Trophoblast cell (in vitro differentiated cells and primary cell): ENCODE measurements at regions not wholly inside any gene's neighbourhood (a gene's known extent, or its start where the extent isn't known, plus 50 kb on each side); places are given as distances from the start of the nearest gene placed in this dataset.

Source experiments
- DNase-seq, 2 donors: peaks; one replicate each; pipeline ENCODE4 v3.0.0-alpha.2; 2016
- H2AFZ ChIP-seq: 2 replicates; pipeline ENCODE4 v1.6.1; 2013; ENCODE audit warnings: low read length, moderate library complexity, mild to moderate bottlenecking; ENCODE audit not compliant: insufficient read depth, poor library complexity
- H2AK5ac ChIP-seq: 2 replicates; pipeline ENCODE4 v1.6.1; 2013; ENCODE audit warnings: mild to moderate bottlenecking, low read length
- H2BK120ac ChIP-seq: 2 replicates; pipeline ENCODE4 v1.6.1; 2013; ENCODE audit warnings: low read length, mild to moderate bottlenecking, moderate library complexity; ENCODE audit not compliant: insufficient read depth, poor library complexity
- H2BK12ac ChIP-seq: 2 replicates; pipeline ENCODE4 v1.6.1; 2013; ENCODE audit warnings: mild to moderate bottlenecking, low read length, moderate library complexity
- H2BK5ac ChIP-seq: 2 replicates; pipeline ENCODE4 v1.6.1; 2013; ENCODE audit warnings: low read length, low read depth, moderate library complexity, mild to moderate bottlenecking; ENCODE audit not compliant: poor library complexity
- H3K14ac ChIP-seq: 2 replicates; pipeline ENCODE4 v1.6.1; 2013; ENCODE audit warnings: mild to moderate bottlenecking, low read length
- H3K18ac ChIP-seq: 2 replicates; pipeline ENCODE4 v1.6.1; 2013; ENCODE audit warnings: mild to moderate bottlenecking, low read length
- H3K23ac ChIP-seq: 2 replicates; pipeline ENCODE4 v1.6.1; 2013; ENCODE audit warnings: low read length
- H3K27ac ChIP-seq: 2 replicates; pipeline ENCODE4 v1.5.1; 2013; ENCODE audit warnings: low read depth, mild to moderate bottlenecking, inconsistent platforms, low read length, moderate library complexity
- H3K27me3 ChIP-seq: 2 replicates; pipeline ENCODE4 v1.6.1; 2013; ENCODE audit warnings: inconsistent platforms, mild to moderate bottlenecking, low read length, moderate library complexity; ENCODE audit not compliant: insufficient read depth
- H3K36me3 ChIP-seq, 2 experiments: 1 replicate in 1 of 2; 2 replicates in 1 of 2; pipeline ENCODE4 v1.6.1; 2013; ENCODE audit warnings: low read length in 2 of 2, mild to moderate bottlenecking in 2 of 2, moderate library complexity in 1 of 2; ENCODE audit not compliant: insufficient read depth in 2 of 2, control insufficient read depth in 1 of 2
- H3K4ac ChIP-seq: 2 replicates; pipeline ENCODE4 v1.6.1; 2013; ENCODE audit warnings: low read depth, mild to moderate bottlenecking, low read length, moderate library complexity
- H3K4me1 ChIP-seq, 2 experiments: 1 replicate in 1 of 2; 2 replicates in 1 of 2; pipeline ENCODE4 v1.6.1; 2013; ENCODE audit warnings: low read length in 2 of 2, mild to moderate bottlenecking in 2 of 2, moderate library complexity in 1 of 2; ENCODE audit not compliant: insufficient read depth in 2 of 2, control insufficient read depth in 1 of 2
- H3K4me2 ChIP-seq: 2 replicates; pipeline ENCODE4 v1.6.1; 2013; ENCODE audit warnings: inconsistent platforms, mild to moderate bottlenecking, low read length, moderate library complexity
- H3K4me3 ChIP-seq: 2 replicates; pipeline ENCODE4 v1.5.1; 2013; ENCODE audit warnings: mild to moderate bottlenecking, low read depth, low read length, inconsistent platforms
- H3K79me1 ChIP-seq: one replicate; pipeline ENCODE4 v1.6.1; 2013; ENCODE audit warnings: low read length
- H3K79me2 ChIP-seq: 2 replicates; pipeline ENCODE4 v1.6.1; 2013; ENCODE audit warnings: low read length, mild to moderate bottlenecking; ENCODE audit not compliant: control insufficient read depth, insufficient read depth, poor library complexity
- H3K9ac ChIP-seq: 2 replicates; pipeline ENCODE4 v1.6.1; 2013; ENCODE audit warnings: mild to moderate bottlenecking, low read length
- H3K9me3 ChIP-seq: 2 replicates; pipeline ENCODE4 v1.6.1; 2013; ENCODE audit warnings: low read depth, mild to moderate bottlenecking, control low read depth, inconsistent platforms, low read length; ENCODE audit not compliant: insufficient read depth
- H4K12ac ChIP-seq: 2 replicates; pipeline ENCODE4 v1.6.1; 2013; ENCODE audit warnings: low read depth, mild to moderate bottlenecking, low read length, moderate library complexity
- H4K8ac ChIP-seq: 2 replicates; pipeline ENCODE4 v1.6.1; 2013; ENCODE audit warnings: low read depth, mild to moderate bottlenecking, low read length, moderate library complexity
- H4K91ac ChIP-seq: one replicate; pipeline ENCODE4 v1.6.1; 2013; ENCODE audit warnings: low read depth, mild to moderate bottlenecking, low read length, moderate library complexity
- WGBS: extraction: QIAGEN DNeasy Blood & Tissue Kit; methylation state at CpG from one replicate; pipeline ENCODE4 v1.1.7; 2013; ENCODE audit warnings: missing lambda C conversion rate; ENCODE audit not compliant: insufficient read length, insufficient coverage; ENCODE audit errors: extremely low coverage; 5-methylcytosine and 5-hydroxymethylcytosine counted together

DNA sequence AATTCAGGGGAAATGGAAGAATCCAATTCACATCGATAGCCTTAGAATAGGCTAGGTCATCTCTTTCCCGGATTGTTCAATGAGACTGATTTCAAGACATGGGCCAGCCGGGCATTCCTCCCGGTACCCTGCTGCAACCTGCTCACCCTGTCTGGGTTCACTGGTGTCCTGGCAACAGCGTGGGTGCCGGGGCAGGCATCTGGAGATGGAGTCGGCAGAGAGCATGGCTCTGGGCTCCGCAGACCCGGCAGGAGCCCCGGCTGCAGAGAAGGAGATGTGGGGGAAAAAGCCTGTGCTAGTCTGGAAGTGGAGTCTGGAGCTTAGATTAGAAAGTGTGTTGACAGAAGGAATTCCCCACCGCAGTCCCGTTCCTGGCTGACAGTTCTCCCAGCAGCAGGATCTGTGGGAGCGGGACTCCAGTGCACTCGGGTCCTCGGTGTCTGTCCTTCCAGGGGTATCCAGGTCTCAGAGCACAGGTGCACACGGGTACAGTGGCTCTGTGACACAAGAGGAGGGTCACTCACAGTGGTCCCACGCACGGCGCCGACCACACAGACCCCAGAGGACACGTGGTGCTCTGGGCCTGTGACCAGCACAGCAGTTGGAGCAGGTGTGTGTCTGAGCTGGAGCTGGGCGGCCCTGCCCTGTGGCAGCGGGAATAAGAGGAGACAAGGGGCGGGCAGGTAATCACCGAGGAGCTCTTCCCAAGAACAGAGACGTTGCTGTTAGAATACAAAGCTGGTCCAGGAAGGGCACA lies 65.7 kb upstream of the PITRM1 start:
- Histone ChIP-seq H4K91ac (peak overlapping the region; percentile 40), H2BK120ac (peak overlapping the region; percentile 44), H3K9me3 (no peaks in the 10 kb centered on the region), H2AK5ac (peak overlapping the region; percentile 65), H4K8ac (no peak overlapping the region), H3K27me3 (no peaks in the 10 kb centered on the region), H3K9ac (no peak overlapping the region), H2BK12ac (peak overlapping the region; percentile 81), H3K23ac (no peak overlapping the region), H3K4me3 (no peak overlapping the region), H3K4me1 (peaks cover 0 to 3% of the 10 kb centered on the region in 2 experiments), H4K12ac (no peak overlapping the region), H2BK5ac (no peak overlapping the region), H3K79me2 (no peaks in the 10 kb centered on the region), H3K14ac (peak overlapping the region; percentile 50), H3K18ac (peak overlapping the region; percentile 34), H3K4ac (no peak overlapping the region), H3K27ac (no peak overlapping the region), H3K79me1 (peaks cover 17% of the 10 kb centered on the region), H2AFZ (no peak overlapping the region), H3K36me3 (peaks cover 0 to 2% of the 10 kb centered on the region in 2 experiments), H3K4me2 (no peak overlapping the region)
- no CpG with 5 or more reads among the region's 26 CpGs for WGBS
- no peak for DNase-seq

DNA sequence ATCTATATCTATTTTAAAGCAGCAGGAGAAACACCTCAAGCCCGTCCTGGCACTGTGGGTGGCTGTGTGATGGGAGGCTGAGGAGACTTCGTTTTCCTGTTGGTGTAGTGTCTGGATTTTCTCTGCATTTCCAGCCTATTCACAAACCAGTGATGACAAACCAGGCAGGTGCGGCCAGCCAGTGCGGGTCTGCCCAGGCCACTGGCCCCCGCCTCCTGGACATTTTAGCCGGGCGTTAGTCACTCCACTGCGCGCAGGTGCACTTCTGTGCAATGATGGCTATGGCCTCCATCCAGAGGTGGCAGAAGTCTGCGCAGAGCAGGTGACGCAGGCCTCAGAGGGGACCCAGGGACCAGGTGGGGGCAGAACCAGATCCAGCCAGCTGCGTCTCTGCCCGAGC lies 64.9 kb upstream of the PITRM1 start:
- H3K4me1 ChIP-seq: peaks cover 0 to 3% of the 10 kb centered on the region in 2 experiments
- no peak overlapping the region for H2BK5ac ChIP-seq
- H2BK120ac ChIP-seq: no peak overlapping the region
- no peak overlapping the region for H3K9ac ChIP-seq
- DNase-seq: peak; percentile 91
- peaks cover 17% of the 10 kb centered on the region for H3K79me1 ChIP-seq
- H3K18ac ChIP-seq: no peak overlapping the region
- no peak overlapping the region for H2BK12ac ChIP-seq
- no peak overlapping the region for H3K27ac ChIP-seq
- peaks cover 0 to 2% of the 10 kb centered on the region in 2 experiments for H3K36me3 ChIP-seq
- no peak overlapping the region for H2AFZ ChIP-seq
- H3K4ac ChIP-seq: no peak overlapping the region
- H3K23ac ChIP-seq: no peak overlapping the region
- no peaks in the 10 kb centered on the region for H3K27me3 ChIP-seq
- no peak overlapping the region for H3K4me2 ChIP-seq
- no CpG with 5 or more reads among the region's 13 CpGs for WGBS
- no peaks in the 10 kb centered on the region for H3K79me2 ChIP-seq
- H3K9me3 ChIP-seq: no peaks in the 10 kb centered on the region
- H3K4me3 ChIP-seq: no peak overlapping the region
- no peak overlapping the region for H3K14ac ChIP-seq
- H4K12ac ChIP-seq: no peak overlapping the region
- H2AK5ac ChIP-seq: no peak overlapping the region
- no peak overlapping the region for H4K8ac ChIP-seq
- H4K91ac ChIP-seq: no peak overlapping the region

DNA sequence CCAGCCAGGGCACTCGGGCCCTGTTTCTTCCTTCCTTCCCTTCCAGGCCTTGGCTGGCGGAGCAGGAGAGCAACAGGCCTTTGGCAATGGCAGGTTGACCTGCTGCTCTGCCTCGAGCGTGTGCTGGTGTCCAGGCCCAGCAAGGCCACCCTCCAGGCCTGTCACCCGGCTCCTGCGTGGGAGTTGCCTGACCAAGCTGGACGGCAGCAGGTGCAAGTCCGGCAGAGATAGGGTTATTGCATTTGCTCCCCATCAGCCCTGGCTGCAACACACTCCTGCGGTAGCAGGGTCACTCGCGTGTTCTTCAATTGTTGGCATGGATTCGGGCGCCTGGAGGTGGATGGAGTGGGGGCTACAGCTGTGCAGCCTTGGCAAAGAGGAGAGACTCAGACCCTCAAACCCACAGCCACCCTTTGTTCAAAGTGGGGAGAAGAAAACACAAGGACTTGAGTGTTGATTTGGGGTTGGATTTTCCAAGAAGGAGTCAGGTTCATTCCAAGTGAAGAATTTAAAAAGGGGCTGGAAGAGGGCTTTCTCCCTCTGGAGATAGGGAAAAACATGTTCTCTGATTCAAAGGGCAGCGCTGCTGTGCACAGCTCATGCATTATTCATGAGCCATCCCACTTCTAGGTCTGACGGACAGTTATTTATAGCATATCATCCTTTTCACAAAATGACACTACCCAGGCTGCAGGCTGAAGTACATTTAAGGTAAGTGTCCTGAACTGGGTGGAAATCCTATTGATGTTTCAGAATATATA lies 64.2 kb upstream of the PITRM1 start:
- Histone ChIP-seq H3K36me3 (peaks cover 0 to 2% of the 10 kb centered on the region in 2 experiments), H2BK12ac (peak overlapping the region; percentile 16), H3K27me3 (no peaks in the 10 kb centered on the region), H3K14ac (peak overlapping the region; percentile 6), H3K79me2 (no peaks in the 10 kb centered on the region), H3K4me3 (no peak overlapping the region), H4K91ac (peak overlapping the region; percentile 4), H2AFZ (no peak overlapping the region), H3K4ac (no peak overlapping the region), H2BK120ac (peak overlapping the region; percentile 10), H2BK5ac (no peak overlapping the region), H3K9ac (no peak overlapping the region), H3K27ac (no peak overlapping the region), H3K4me1 (peaks cover 0 to 3% of the 10 kb centered on the region in 2 experiments), H3K18ac (no peak overlapping the region), H4K8ac (no peak overlapping the region), H3K9me3 (no peaks in the 10 kb centered on the region), H4K12ac (no peak overlapping the region), H2AK5ac (peak overlapping the region; percentile 3), H3K4me2 (no peak overlapping the region), H3K79me1 (peaks cover 17% of the 10 kb centered on the region), H3K23ac (no peak overlapping the region)
- no peak for DNase-seq
- WGBS: no CpG with 5 or more reads among the region's 15 CpGs

DNA sequence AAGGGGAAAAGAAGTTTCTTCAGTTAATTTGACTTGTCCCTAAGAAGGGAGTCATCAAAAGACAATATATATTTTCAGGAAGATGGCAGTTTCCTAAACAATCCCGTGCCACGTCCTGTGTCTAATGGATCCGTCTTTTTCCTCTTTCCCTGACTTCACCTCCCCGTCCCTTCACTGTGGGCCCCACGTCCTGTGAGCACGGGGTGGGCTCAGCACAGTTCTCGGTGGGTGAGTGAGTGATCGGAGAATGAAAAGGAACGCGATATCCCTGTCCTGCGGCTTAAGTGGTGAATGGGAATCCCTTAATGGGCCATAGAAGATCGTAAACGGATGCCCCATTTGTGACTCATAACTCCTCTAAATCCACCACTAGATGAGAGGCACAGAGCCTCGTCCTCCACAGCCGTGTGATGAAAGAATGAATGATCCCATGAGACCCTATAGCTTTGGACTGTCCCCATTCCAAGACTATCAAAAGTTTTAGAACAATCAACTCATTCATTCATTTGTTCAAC lies 63.5 kb upstream of the PITRM1 start:
- H3K9me3 ChIP-seq: no peaks in the 10 kb centered on the region
- H4K8ac ChIP-seq: no peak overlapping the region
- peak overlapping the region; percentile 50 for H4K91ac ChIP-seq
- H2BK5ac ChIP-seq: no peak overlapping the region
- no peak overlapping the region for H3K9ac ChIP-seq
- no CpG with 5 or more reads among the region's 15 CpGs for WGBS
- no peak overlapping the region for H3K4me3 ChIP-seq
- peak overlapping the region; percentile 90 for H2BK12ac ChIP-seq
- H3K23ac ChIP-seq: no peak overlapping the region
- H3K36me3 ChIP-seq: peaks cover 0 to 2% of the 10 kb centered on the region in 2 experiments
- peak overlapping the region; percentile 24 for H3K14ac ChIP-seq
- H3K4ac ChIP-seq: no peak overlapping the region
- H3K18ac ChIP-seq: no peak overlapping the region
- H3K4me2 ChIP-seq: no peak overlapping the region
- peaks cover 17% of the 10 kb centered on the region for H3K79me1 ChIP-seq
- H3K27ac ChIP-seq: no peak overlapping the region
- H2BK120ac ChIP-seq: peak overlapping the region; percentile 15
- H2AFZ ChIP-seq: no peak overlapping the region
- H3K79me2 ChIP-seq: no peaks in the 10 kb centered on the region
- peak overlapping the region; percentile 49 for H2AK5ac ChIP-seq
- peaks cover 0 to 3% of the 10 kb centered on the region in 2 experiments for H3K4me1 ChIP-seq
- no peaks in the 10 kb centered on the region for H3K27me3 ChIP-seq
- DNase-seq: no peak
- no peak overlapping the region for H4K12ac ChIP-seq
